ENCODE measurements at regions not wholly inside any gene's neighbourhood (a gene's known extent, or its start where the extent isn't known, plus 50 kb on each side); places are given as distances from the start of the nearest gene placed in this dataset.

- no peak for TF ChIP-seq CTCF (IDR thresholded peaks at IDR 0.05)
- no peak for TF ChIP-seq POLR2A (IDR thresholded peaks at IDR 0.05)
- no peak for TF ChIP-seq POLR2AphosphoS5 (IDR thresholded peaks at IDR 0.05)
These were observed 876.4 kb upstream of the SLIT2 start for GRCh38 chr4:19375136-19375804.
